Endothelial cell (in vitro differentiated cells): ENCODE measurements at regions not wholly inside any gene's neighbourhood (a gene's known extent, or its start where the extent isn't known, plus 50 kb on each side); places are given as distances from the start of the nearest gene placed in this dataset.

ENCODE experiments used
- DNase-seq: peaks from one replicate; pipeline ENCODE4 v3.0.0; 2021; ENCODE audit warnings: low spot score
- H3K27ac Mint-ChIP-seq: one replicate; pipeline ENCODE4 v1.8.0; 2021; ENCODE audit warnings: mixed read lengths, inconsistent platforms; ENCODE audit not compliant: unreplicated experiment
- H3K27me3 Mint-ChIP-seq: one replicate; pipeline ENCODE4 v1.8.0; 2021; ENCODE audit warnings: mild to moderate bottlenecking, moderate library complexity, mixed read lengths, inconsistent platforms; ENCODE audit not compliant: unreplicated experiment
- H3K36me3 Mint-ChIP-seq: one replicate; pipeline ENCODE4 v1.8.0; 2021; ENCODE audit warnings: mild to moderate bottlenecking, low read depth, mixed read lengths, inconsistent platforms; ENCODE audit not compliant: unreplicated experiment
- H3K4me1 Mint-ChIP-seq: one replicate; pipeline ENCODE4 v1.8.0; 2021; ENCODE audit warnings: mild to moderate bottlenecking, mixed read lengths, inconsistent platforms; ENCODE audit not compliant: unreplicated experiment
- H3K4me3 Mint-ChIP-seq: one replicate; pipeline ENCODE4 v1.8.0; 2021; ENCODE audit warnings: mild to moderate bottlenecking, mixed read lengths, inconsistent platforms; ENCODE audit not compliant: unreplicated experiment
- H3K9me3 Mint-ChIP-seq: one replicate; pipeline ENCODE4 v1.8.0; 2021; ENCODE audit warnings: mixed read lengths, inconsistent platforms; ENCODE audit not compliant: unreplicated experiment
- TF ChIP-seq, protein P1 (sequence below): fragments of 200-600 bp; sonication (generic); IDR thresholded peaks from one replicate; pipeline ENCODE4 v1.5.0; 2021; ENCODE audit warnings: antibody characterized with exemption; ENCODE audit not compliant: unreplicated experiment

GRCh38 chr1:58206749-58207148 is 339.8 kb downstream of the OMA1 start:
- Mint-ChIP-seq H3K27me3 (no peaks in the 10 kb centered on the region), H3K36me3 (no peaks in the 10 kb centered on the region), H3K4me1 (no peaks in the 10 kb centered on the region), H3K9me3 (no peaks in the 10 kb centered on the region), H3K27ac (no peak overlapping the region), H3K4me3 (no peak overlapping the region)
- TF ChIP-seq, protein P1, sequence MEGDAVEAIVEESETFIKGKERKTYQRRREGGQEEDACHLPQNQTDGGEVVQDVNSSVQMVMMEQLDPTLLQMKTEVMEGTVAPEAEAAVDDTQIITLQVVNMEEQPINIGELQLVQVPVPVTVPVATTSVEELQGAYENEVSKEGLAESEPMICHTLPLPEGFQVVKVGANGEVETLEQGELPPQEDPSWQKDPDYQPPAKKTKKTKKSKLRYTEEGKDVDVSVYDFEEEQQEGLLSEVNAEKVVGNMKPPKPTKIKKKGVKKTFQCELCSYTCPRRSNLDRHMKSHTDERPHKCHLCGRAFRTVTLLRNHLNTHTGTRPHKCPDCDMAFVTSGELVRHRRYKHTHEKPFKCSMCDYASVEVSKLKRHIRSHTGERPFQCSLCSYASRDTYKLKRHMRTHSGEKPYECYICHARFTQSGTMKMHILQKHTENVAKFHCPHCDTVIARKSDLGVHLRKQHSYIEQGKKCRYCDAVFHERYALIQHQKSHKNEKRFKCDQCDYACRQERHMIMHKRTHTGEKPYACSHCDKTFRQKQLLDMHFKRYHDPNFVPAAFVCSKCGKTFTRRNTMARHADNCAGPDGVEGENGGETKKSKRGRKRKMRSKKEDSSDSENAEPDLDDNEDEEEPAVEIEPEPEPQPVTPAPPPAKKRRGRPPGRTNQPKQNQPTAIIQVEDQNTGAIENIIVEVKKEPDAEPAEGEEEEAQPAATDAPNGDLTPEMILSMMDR: no peak
- no peak for DNase-seq

GRCh38 chr1:58204284-58204683 is 342.2 kb downstream of the OMA1 start:
- Mint-ChIP-seq H3K4me1 (no peaks in the 10 kb centered on the region), H3K4me3 (no peak overlapping the region), H3K27me3 (no peaks in the 10 kb centered on the region), H3K9me3 (no peaks in the 10 kb centered on the region), H3K36me3 (no peaks in the 10 kb centered on the region), H3K27ac (no peak overlapping the region)
- TF ChIP-seq, protein P1: peak; percentile 56
- DNase-seq: peak; percentile 7

- Mint-ChIP-seq H3K27ac (no peak overlapping the region), H3K36me3 (no peaks in the 10 kb centered on the region), H3K4me1 (no peaks in the 10 kb centered on the region), H3K27me3 (no peaks in the 10 kb centered on the region), H3K4me3 (no peak overlapping the region), H3K9me3 (no peaks in the 10 kb centered on the region)
- TF ChIP-seq, protein P1: no peak
- no peak for DNase-seq
Observed at GRCh38 chr1:58201492-58202106, 344.9 kb downstream of the OMA1 start.

- Mint-ChIP-seq H3K4me3 (no peak overlapping the region), H3K9me3 (no peaks in the 10 kb centered on the region), H3K27ac (no peak overlapping the region), H3K27me3 (no peaks in the 10 kb centered on the region), H3K4me1 (no peaks in the 10 kb centered on the region), H3K36me3 (no peaks in the 10 kb centered on the region)
- DNase-seq: no peak
- TF ChIP-seq, protein P1: no peak
Observed at GRCh38 chr1:58200437-58200836, 346.1 kb downstream of the OMA1 start.

GRCh38 chr1:58197811-58198210 is 348.7 kb downstream of the OMA1 start:
- Mint-ChIP-seq H3K36me3 (no peaks in the 10 kb centered on the region), H3K4me3 (no peak overlapping the region), H3K9me3 (no peaks in the 10 kb centered on the region), H3K27ac (no peak overlapping the region), H3K27me3 (no peaks in the 10 kb centered on the region), H3K4me1 (no peaks in the 10 kb centered on the region)
- DNase-seq: no peak
- TF ChIP-seq, protein P1: no peak
